IMR-90 (cell line): ENCODE measurements at regions not wholly inside any gene's neighbourhood (a gene's known extent, or its start where the extent isn't known, plus 50 kb on each side); places are given as distances from the start of the nearest gene placed in this dataset.

Source experiments
- ATAC-seq: fragments of 200-7000 bp; cut with Tn5 transposase; 2 replicates; pipeline ENCODE4 v1.9.1; 2020; ENCODE audit warnings: low read depth, mild to moderate bottlenecking, moderate library complexity
- BruUV-seq: library from RNA; stranded (reverse); fragments of 400-500 nt; replicated peaks from 2 replicates; lab custom pipeline; 2021; lab: Mats Ljungman, UMichigan
- CTCF ChIA-PET: fragments of 300-600 bp; formaldehyde crosslinking; extraction: SDS; loops from one replicate; lab custom pipeline; 2021; ENCODE audit warnings: antibody characterized with exemption; lab: Yijun Ruan, JAX
- POLR2A ChIA-PET: fragments of 300-600 bp; sonication (Branson Sonifier 250); formaldehyde crosslinking; loops from one replicate; lab custom pipeline; 2022; ENCODE audit warnings: antibody characterized with exemption; ENCODE audit not compliant: unreplicated experiment; lab: Charles Lee
- DNase-seq: peaks from one replicate; pipeline ENCODE4 v3.0.0; 2013
- H2AFZ ChIP-seq: replicated peaks from 2 replicates; pipeline ENCODE3; 2013; ENCODE audit warnings: low read length, mild to moderate bottlenecking; ENCODE audit not compliant: poor library complexity
- H2AK5ac ChIP-seq: 2 replicates; pipeline ENCODE4 v1.6.1; 2013; ENCODE audit warnings: low read depth, low read length, inconsistent platforms
- H2AK9ac ChIP-seq: replicated peaks from 2 replicates; pipeline ENCODE3; 2013; ENCODE audit warnings: mild to moderate bottlenecking, low read depth, low read length, moderate library complexity; ENCODE audit not compliant: poor library complexity
- H2BK120ac ChIP-seq: 2 replicates; pipeline ENCODE4 v1.6.1; 2013; ENCODE audit warnings: low read depth, low read length, inconsistent platforms
- H2BK15ac ChIP-seq: 3 replicates; pipeline ENCODE4 v1.6.1; 2013; ENCODE audit warnings: low read depth, low read length, inconsistent platforms
- H2BK20ac ChIP-seq: 2 replicates; pipeline ENCODE4 v1.6.1; 2013; ENCODE audit warnings: low read depth, mild to moderate bottlenecking, inconsistent platforms, low read length, moderate library complexity
- H2BK5ac ChIP-seq: 2 replicates; pipeline ENCODE4 v1.6.1; 2013; ENCODE audit warnings: mild to moderate bottlenecking, low read depth, low read length, inconsistent platforms; ENCODE audit not compliant: poor library complexity, severe bottlenecking
- H3K14ac ChIP-seq: replicated peaks from 2 replicates; pipeline ENCODE4 v1.6.1; 2013; ENCODE audit warnings: low read depth, low read length, inconsistent platforms
- H3K18ac ChIP-seq: 2 replicates; pipeline ENCODE4 v1.6.1; 2013; ENCODE audit warnings: low read depth, low read length, control low read depth
- H3K23ac ChIP-seq: 2 replicates; pipeline ENCODE4 v1.6.1; 2013; ENCODE audit warnings: low read depth, low read length, inconsistent platforms
- H3K27ac ChIP-seq: 2 replicates; pipeline ENCODE4 v1.5.1; 2013; ENCODE audit warnings: mild to moderate bottlenecking, control low read depth, low read length; ENCODE audit not compliant: insufficient read depth
- H3K27me3 ChIP-seq: 2 replicates; pipeline ENCODE4 v1.6.1; 2013; ENCODE audit warnings: low read length; ENCODE audit not compliant: control insufficient read depth, insufficient read depth
- H3K36me3 ChIP-seq: 2 replicates; pipeline ENCODE4 v1.6.1; 2013; ENCODE audit warnings: low read length, mixed read lengths; ENCODE audit not compliant: control insufficient read depth, insufficient read depth
- H3K4ac ChIP-seq: 2 replicates; pipeline ENCODE4 v1.6.1; 2013; ENCODE audit warnings: low read depth, low read length, inconsistent platforms
- H3K4me1 ChIP-seq: 2 replicates; pipeline ENCODE4 v1.6.1; 2013; ENCODE audit warnings: low read length, mixed read lengths; ENCODE audit not compliant: control insufficient read depth, insufficient read depth
- H3K4me2 ChIP-seq: 2 replicates; pipeline ENCODE4 v1.6.1; 2013; ENCODE audit warnings: low read depth, mild to moderate bottlenecking, control low read depth, low read length, moderate library complexity
- H3K4me3 ChIP-seq: 2 replicates; pipeline ENCODE4 v1.5.1; 2013; ENCODE audit warnings: low read depth, mild to moderate bottlenecking, control low read depth, low read length, moderate library complexity; ENCODE audit not compliant: insufficient read depth
- H3K56ac ChIP-seq: 2 replicates; pipeline ENCODE4 v1.6.1; 2013; ENCODE audit warnings: low read length, inconsistent platforms; ENCODE audit not compliant: insufficient read depth; ENCODE audit errors: extremely low read depth
- H3K79me1 ChIP-seq, 2 experiments: 2 replicates each; pipeline ENCODE4 v1.6.1; 2013; ENCODE audit warnings: low read length in 2 of 2, inconsistent platforms in 1 of 2, low read depth in 1 of 2
- H3K9ac ChIP-seq: 2 replicates; pipeline ENCODE4 v1.6.1; 2013; ENCODE audit warnings: low read depth, low read length, control low read depth
- H3K9me1 ChIP-seq: 2 replicates; pipeline ENCODE4 v1.6.1; 2013; ENCODE audit warnings: low read length, inconsistent platforms; ENCODE audit not compliant: insufficient read depth
- H3K9me3 ChIP-seq: 2 replicates; pipeline ENCODE4 v1.6.1; 2013; ENCODE audit warnings: low read length; ENCODE audit not compliant: control insufficient read depth, insufficient read depth
- H4K20me1 ChIP-seq: 2 replicates; pipeline ENCODE4 v1.6.1; 2013; ENCODE audit warnings: low read length, inconsistent platforms; ENCODE audit not compliant: insufficient read depth
- H4K5ac ChIP-seq: 2 replicates; pipeline ENCODE4 v1.6.1; 2013; ENCODE audit warnings: mild to moderate bottlenecking, low read depth, low read length, control low read depth
- H4K8ac ChIP-seq, 2 experiments: 2 replicates each; pipeline ENCODE4 v1.6.1; 2013; ENCODE audit warnings: low read depth in 2 of 2, low read length in 2 of 2, control low read depth in 1 of 2, inconsistent platforms in 1 of 2
- H4K91ac ChIP-seq: 2 replicates; pipeline ENCODE4 v1.6.1; 2013; ENCODE audit warnings: low read depth, low read length, inconsistent platforms; ENCODE audit not compliant: insufficient read depth
- BHLHE40 ChIP-seq: fragments of 150-350 bp; IDR thresholded peaks from 2 replicates; pipeline ENCODE4 v1.6.1; 2016; ENCODE audit warnings: mild to moderate bottlenecking, low read depth, low read length
- CEBPB ChIP-seq: IDR thresholded peaks from 2 replicates; pipeline ENCODE4 v1.6.1; 2012; ENCODE audit warnings: low read depth, low read length, improper control_type of control experiment
- CHD1 ChIP-seq: IDR thresholded peaks from 2 replicates; pipeline ENCODE4 v1.6.1; 2012; ENCODE audit warnings: low read depth, low read length, improper control_type of control experiment
- FOS ChIP-seq: fragments of 150-350 bp; IDR thresholded peaks from 2 replicates; pipeline ENCODE4 v1.6.1; 2016; ENCODE audit warnings: low read depth, low read length
- MAFK ChIP-seq: IDR thresholded peaks from 2 replicates; pipeline ENCODE4 v1.6.1; 2012; ENCODE audit warnings: low read depth, low read length, improper control_type of control experiment
- MAZ ChIP-seq: IDR thresholded peaks from 2 replicates; pipeline ENCODE4 v1.6.1; 2012; ENCODE audit warnings: low read depth, mild to moderate bottlenecking, low read length, improper control_type of control experiment, moderate library complexity, borderline replicate concordance
- MXI1 ChIP-seq: IDR thresholded peaks from 2 replicates; pipeline ENCODE4 v1.6.1; 2012; ENCODE audit warnings: low read depth, mild to moderate bottlenecking, low read length, moderate library complexity, borderline replicate concordance
- NFE2L2 ChIP-seq: fragments of 150-350 bp; IDR thresholded peaks from 2 replicates; pipeline ENCODE4 v1.6.1; 2016; ENCODE audit warnings: low read depth, mild to moderate bottlenecking, low read length
- POLR2A ChIP-seq: IDR thresholded peaks from 2 replicates; pipeline ENCODE4 v1.6.1; 2012; ENCODE audit warnings: mild to moderate bottlenecking, low read depth, low read length
- RAD21 ChIP-seq: IDR thresholded peaks from 2 replicates; pipeline ENCODE4 v1.6.1; 2012; ENCODE audit warnings: low read length, improper control_type of control experiment
- RCOR1 ChIP-seq: IDR thresholded peaks from 2 replicates; pipeline ENCODE4 v1.6.1; 2012; ENCODE audit warnings: mild to moderate bottlenecking, low read length, improper control_type of control experiment; ENCODE audit not compliant: insufficient replicate concordance
- RFX5 ChIP-seq: IDR thresholded peaks from 2 replicates; pipeline ENCODE4 v1.8.0; 2012; ENCODE audit warnings: low read depth, mild to moderate bottlenecking, low read length, moderate library complexity
- SMC3 ChIP-seq: fragments of 150-350 bp; IDR thresholded peaks from 2 replicates; pipeline ENCODE4 v1.6.1; 2016; ENCODE audit warnings: low read depth, mild to moderate bottlenecking, antibody characterized with exemption, low read length, moderate library complexity
- WGBS, 2 experiments: methylation state at CpG; one replicate each; pipeline versions ENCODE4 v1.1.5 to v1.1.7; 2013; ENCODE audit warnings: missing lambda C conversion rate in 2 of 2; ENCODE audit not compliant: insufficient read length in 1 of 2; ENCODE audit errors: extremely low coverage in 2 of 2; 5-methylcytosine and 5-hydroxymethylcytosine counted together
- dilution Hi-C: fragments of 300-500 bp; cut with HindIII; formaldehyde crosslinking; loops from one replicate; pipeline ENCODE4 v1.14.3; 2018; ENCODE audit warnings: low sequenced_read_pairs; ENCODE audit not compliant: unreplicated experiment
- in situ Hi-C: fragments of 300-500 bp; cut with MboI; formaldehyde crosslinking; loops from 3 replicates; pipeline ENCODE4 v1.14.3; 2019; ENCODE audit warnings: low sequenced_read_pairs, inconsistent platforms, mixed read lengths
- intact Hi-C: fragments of 100-400 bp; cut with micrococcal nuclease; formaldehyde crosslinking; loops from 2 replicates; pipeline ENCODE4 v1.10.0; 2022
- TF ChIP-seq, protein P1 (sequence below): conservative IDR thresholded peaks from 2 replicates; pipeline ENCODE4 v1.5.1; 2012; ENCODE audit warnings: mild to moderate bottlenecking, low read depth, low read length, improper control_type of control experiment
- TF ChIP-seq, protein P2 (sequence below): fragments of 150-350 bp; IDR thresholded peaks from 2 replicates; pipeline ENCODE4 v1.6.1; 2017; ENCODE audit warnings: mild to moderate bottlenecking, antibody characterized with exemption, low read length, low read depth
- TF ChIP-seq, protein P3 (sequence below): fragments of 150-350 bp; IDR thresholded peaks from 2 replicates; pipeline ENCODE4 v1.6.1; 2016; ENCODE audit warnings: low read depth, mild to moderate bottlenecking, low read length, moderate library complexity, borderline replicate concordance

DNA sequence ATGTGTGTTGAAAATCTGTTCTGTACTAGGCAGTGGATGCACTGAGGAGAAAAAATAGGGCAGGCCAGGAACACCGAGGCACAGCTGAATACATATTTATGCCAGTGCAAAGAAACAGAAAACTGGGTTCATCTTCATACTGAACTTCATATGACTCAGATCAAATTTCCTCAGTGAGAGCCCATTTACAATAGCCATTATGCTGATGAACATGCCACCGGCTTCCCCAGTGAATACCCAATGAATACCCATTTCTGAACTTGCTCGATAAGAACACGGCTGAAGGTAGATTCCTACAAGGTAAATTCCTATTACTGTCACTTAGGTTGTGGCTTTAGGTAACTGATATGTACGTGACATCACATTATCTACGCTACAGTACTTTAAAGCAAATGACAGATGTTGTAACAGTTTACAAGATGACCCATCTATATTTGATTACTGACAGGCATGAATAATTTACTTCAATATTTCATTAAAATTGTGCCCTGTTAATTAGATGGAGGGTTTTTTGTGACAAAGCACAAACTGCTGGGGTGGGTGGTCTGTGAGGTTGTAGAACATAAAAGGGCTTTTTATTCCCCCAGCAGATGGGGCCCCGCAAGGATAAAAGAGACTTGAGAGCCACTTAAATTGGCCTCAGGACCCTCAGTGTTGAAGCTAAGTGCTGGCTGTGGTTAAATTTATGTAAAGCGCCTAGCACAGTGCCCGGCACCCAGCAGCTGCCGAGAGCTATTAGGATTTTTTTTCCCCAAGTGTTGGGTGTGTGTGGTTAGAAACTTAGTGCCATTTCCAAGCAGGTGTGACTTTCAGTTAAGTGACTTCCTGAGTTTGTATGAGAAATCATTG is 264.5 kb downstream of the CD83 start:
- Histone ChIP-seq H3K27me3 (peaks cover 32% of the 10 kb centered on the region), H3K9ac (no peak overlapping the region), H4K5ac (no peak overlapping the region), H3K36me3 (no peaks in the 10 kb centered on the region), H4K20me1 (no peaks in the 10 kb centered on the region), H2BK5ac (no peak overlapping the region), H2AK5ac (no peak overlapping the region), H3K4ac (no peak overlapping the region), H3K14ac (no peak overlapping the region), H2AK9ac (no peak overlapping the region), H3K9me3 (peaks cover 1% of the 10 kb centered on the region; the same call in 1 of the 2 replicates), H3K4me1 (no peaks in the 10 kb centered on the region), H3K56ac (no peak overlapping the region), H3K18ac (no peak overlapping the region), H2BK120ac (no peak overlapping the region), H3K4me3 (no peak overlapping the region), H3K23ac (no peak overlapping the region), H4K91ac (no peak overlapping the region), H2BK15ac (no peak overlapping the region), H3K4me2 (no peak overlapping the region), H4K8ac (no peak overlapping the region), H2AFZ (no peak overlapping the region), H3K9me1 (no peaks in the 10 kb centered on the region), H3K27ac (no peak overlapping the region), H2BK20ac (no peak overlapping the region), H3K79me1 (no peaks in the 10 kb centered on the region)
- intact Hi-C loops (no loop called here), in situ Hi-C loops (no loop called here), dilution Hi-C loops (no loop called here)
- ChIA-PET CTCF (no interaction called here), POLR2A (no interaction called here)
- ATAC-seq = no peak
- no peak for TF ChIP-seq POLR2A
- TF ChIP-seq, protein P1, sequence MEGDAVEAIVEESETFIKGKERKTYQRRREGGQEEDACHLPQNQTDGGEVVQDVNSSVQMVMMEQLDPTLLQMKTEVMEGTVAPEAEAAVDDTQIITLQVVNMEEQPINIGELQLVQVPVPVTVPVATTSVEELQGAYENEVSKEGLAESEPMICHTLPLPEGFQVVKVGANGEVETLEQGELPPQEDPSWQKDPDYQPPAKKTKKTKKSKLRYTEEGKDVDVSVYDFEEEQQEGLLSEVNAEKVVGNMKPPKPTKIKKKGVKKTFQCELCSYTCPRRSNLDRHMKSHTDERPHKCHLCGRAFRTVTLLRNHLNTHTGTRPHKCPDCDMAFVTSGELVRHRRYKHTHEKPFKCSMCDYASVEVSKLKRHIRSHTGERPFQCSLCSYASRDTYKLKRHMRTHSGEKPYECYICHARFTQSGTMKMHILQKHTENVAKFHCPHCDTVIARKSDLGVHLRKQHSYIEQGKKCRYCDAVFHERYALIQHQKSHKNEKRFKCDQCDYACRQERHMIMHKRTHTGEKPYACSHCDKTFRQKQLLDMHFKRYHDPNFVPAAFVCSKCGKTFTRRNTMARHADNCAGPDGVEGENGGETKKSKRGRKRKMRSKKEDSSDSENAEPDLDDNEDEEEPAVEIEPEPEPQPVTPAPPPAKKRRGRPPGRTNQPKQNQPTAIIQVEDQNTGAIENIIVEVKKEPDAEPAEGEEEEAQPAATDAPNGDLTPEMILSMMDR = no peak
- TF ChIP-seq RCOR1 = no peak
- no peak for TF ChIP-seq FOS
- TF ChIP-seq CEBPB = no peak
- no peak for TF ChIP-seq SMC3
- TF ChIP-seq RAD21 = no peak
- no peak for TF ChIP-seq CHD1
- TF ChIP-seq NFE2L2 = no peak
- TF ChIP-seq, protein P2, sequence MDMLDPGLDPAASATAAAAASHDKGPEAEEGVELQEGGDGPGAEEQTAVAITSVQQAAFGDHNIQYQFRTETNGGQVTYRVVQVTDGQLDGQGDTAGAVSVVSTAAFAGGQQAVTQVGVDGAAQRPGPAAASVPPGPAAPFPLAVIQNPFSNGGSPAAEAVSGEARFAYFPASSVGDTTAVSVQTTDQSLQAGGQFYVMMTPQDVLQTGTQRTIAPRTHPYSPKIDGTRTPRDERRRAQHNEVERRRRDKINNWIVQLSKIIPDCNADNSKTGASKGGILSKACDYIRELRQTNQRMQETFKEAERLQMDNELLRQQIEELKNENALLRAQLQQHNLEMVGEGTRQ = no peak
- no peak for TF ChIP-seq MAFK
- TF ChIP-seq, protein P3, sequence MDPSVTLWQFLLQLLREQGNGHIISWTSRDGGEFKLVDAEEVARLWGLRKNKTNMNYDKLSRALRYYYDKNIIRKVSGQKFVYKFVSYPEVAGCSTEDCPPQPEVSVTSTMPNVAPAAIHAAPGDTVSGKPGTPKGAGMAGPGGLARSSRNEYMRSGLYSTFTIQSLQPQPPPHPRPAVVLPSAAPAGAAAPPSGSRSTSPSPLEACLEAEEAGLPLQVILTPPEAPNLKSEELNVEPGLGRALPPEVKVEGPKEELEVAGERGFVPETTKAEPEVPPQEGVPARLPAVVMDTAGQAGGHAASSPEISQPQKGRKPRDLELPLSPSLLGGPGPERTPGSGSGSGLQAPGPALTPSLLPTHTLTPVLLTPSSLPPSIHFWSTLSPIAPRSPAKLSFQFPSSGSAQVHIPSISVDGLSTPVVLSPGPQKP = no peak
- no peak for TF ChIP-seq MAZ
- no peak for TF ChIP-seq MXI1
- TF ChIP-seq BHLHE40 = no peak
- no peak for TF ChIP-seq RFX5
- WGBS, 2 experiments = 60% methylated on average over 1 of the region's 10 CpGs; no CpG with 5 or more reads in 1 of the 2 experiments
- DNase-seq = no peak
- BruUV-seq = no TSS peak
